Naive B cell (primary cell): ENCODE measurements at regions not wholly inside any gene's neighbourhood (a gene's known extent, or its start where the extent isn't known, plus 50 kb on each side); places are given as distances from the start of the nearest gene placed in this dataset.
"Not testable (repeated sequence)": the region's sequence is repeated elsewhere in the genome, so short reads cannot be mapped to it uniquely, and the experiment has no call there.

Experiments
- ATAC-seq, 2 donors: fragments of 150-1000 bp; cut with Tn5 transposase; 2 replicates each; pipeline ENCODE4 v1.10.0; 2021; ENCODE audit warnings: low read depth in 2 of 2, mild to moderate bottlenecking in 2 of 2, moderate library complexity in 2 of 2
- DNase-seq: peaks from one replicate; pipeline ENCODE4 v3.0.0; 2022
- H3K27ac Mint-ChIP-seq, 6 donors: one replicate each; pipeline ENCODE4 v1.8.0; 2020 to 2022; ENCODE audit warnings: mild to moderate bottlenecking in 6 of 6, mixed read lengths in 6 of 6, moderate library complexity in 5 of 6, inconsistent platforms in 2 of 6
- H3K27me3 Mint-ChIP-seq, 3 donors: one replicate each; pipeline ENCODE4 v1.8.0; 2021 to 2022; ENCODE audit warnings: mixed read lengths in 3 of 3, mild to moderate bottlenecking in 1 of 3
- H3K36me3 Mint-ChIP-seq, 2 donors: one replicate each; pipeline ENCODE4 v1.8.0; 2020 to 2022; ENCODE audit warnings: mixed read lengths in 2 of 2, inconsistent platforms in 1 of 2, mild to moderate bottlenecking in 1 of 2
- H3K4me1 Mint-ChIP-seq, 3 donors: one replicate each; pipeline ENCODE4 v1.8.0; 2020 to 2022; ENCODE audit warnings: mixed read lengths in 3 of 3, inconsistent platforms in 1 of 3, mild to moderate bottlenecking in 1 of 3, moderate library complexity in 1 of 3
- H3K4me3 Mint-ChIP-seq, 8 donors: one replicate each; pipeline ENCODE4 v1.8.0; 2020 to 2022; ENCODE audit warnings: mild to moderate bottlenecking in 8 of 8, mixed read lengths in 8 of 8, moderate library complexity in 8 of 8, inconsistent platforms in 2 of 8
- H3K9me3 Mint-ChIP-seq, 7 donors: one replicate each; pipeline ENCODE4 v1.8.0; 2020 to 2022; ENCODE audit warnings: mixed read lengths in 7 of 7, mild to moderate bottlenecking in 5 of 7, inconsistent platforms in 2 of 7, moderate library complexity in 1 of 7

GRCh38 chr10:46216003-46216634 lies 70.7 kb upstream of the ANTXRL start:
- Mint-ChIP-seq H3K4me1 (peaks cover 3 to 15% (median 5%) of the 10 kb centered on the region in 3 donors), H3K27ac (peak overlapping the region in 1 of 6 donors; percentile 75), H3K9me3 (no peaks in the 10 kb centered on the region), H3K4me3 (no peak overlapping the region), H3K36me3 (peaks cover 0 to 10% of the 10 kb centered on the region in 2 donors), H3K27me3 (peaks cover 0 to 9% (median 0%) of the 10 kb centered on the region in 3 donors)
- ATAC-seq (no peak), DNase-seq (no peak)

GRCh38 chr10:46216836-46217751 lies 69.7 kb upstream of the ANTXRL start:
- Mint-ChIP-seq H3K27me3 (peaks cover 0 to 9% (median 0%) of the 10 kb centered on the region in 3 donors), H3K4me1 (peaks cover 3 to 15% (median 5%) of the 10 kb centered on the region in 3 donors), H3K9me3 (no peaks in the 10 kb centered on the region), H3K4me3 (no peak overlapping the region), H3K36me3 (peaks cover 0 to 10% of the 10 kb centered on the region in 2 donors), H3K27ac (peak overlapping the region in 1 of 6 donors; percentile 22)
- no peak for DNase-seq
- ATAC-seq = no peak

- Mint-ChIP-seq H3K36me3 (peaks cover 4 to 10% of the 10 kb centered on the region in 2 donors), H3K4me1 (peaks cover 3 to 15% (median 5%) of the 10 kb centered on the region in 3 donors), H3K27ac (peak overlapping the region in 4 of 6 donors; percentile 2 to 94 (median 10)), H3K27me3 (peaks cover 0 to 9% (median 0%) of the 10 kb centered on the region in 3 donors), H3K9me3 (no peaks in the 10 kb centered on the region), H3K4me3 (no peak overlapping the region)
- DNase-seq (no peak), ATAC-seq (no peak)
Observed at GRCh38 chr10:46217752-46218453, 68.9 kb upstream of the ANTXRL start.

- Mint-ChIP-seq H3K4me1 (peaks cover 3 to 15% (median 5%) of the 10 kb centered on the region in 3 donors), H3K36me3 (peaks cover 4 to 10% of the 10 kb centered on the region in 2 donors), H3K27me3 (peaks cover 0 to 9% (median 0%) of the 10 kb centered on the region in 3 donors), H3K9me3 (no peaks in the 10 kb centered on the region), H3K27ac (peak overlapping the region in 4 of 6 donors; percentile 13 to 86 (median 44)), H3K4me3 (no peak overlapping the region)
- DNase-seq (no peak), ATAC-seq (no peak)
Observed at GRCh38 chr10:46218921-46219320, 67.9 kb upstream of the ANTXRL start.

GRCh38 chr10:46219431-46219990 lies 67.3 kb upstream of the ANTXRL start:
- H3K9me3 Mint-ChIP-seq, DNase-seq, ATAC-seq, H3K4me3 Mint-ChIP-seq, H3K27me3 Mint-ChIP-seq: not testable (repeated sequence)
- H3K27ac Mint-ChIP-seq = peak overlapping the region in 4 of 6 donors; percentile 33 to 86 (median 44)
- peaks cover 4 to 10% of the 10 kb centered on the region in 2 donors for H3K36me3 Mint-ChIP-seq
- peaks cover 3 to 15% (median 5%) of the 10 kb centered on the region in 3 donors for H3K4me1 Mint-ChIP-seq

GRCh38 chr10:46220187-46220586 lies 66.6 kb upstream of the ANTXRL start:
- Mint-ChIP-seq H3K4me1 (peaks cover 3 to 15% (median 5%) of the 10 kb centered on the region in 3 donors), H3K27ac (peak overlapping the region in 1 of 6 donors; percentile 53), H3K36me3 (peaks cover 4 to 10% of the 10 kb centered on the region in 2 donors), H3K4me3 (no peak overlapping the region), H3K9me3 (no peaks in the 10 kb centered on the region), H3K27me3 (peaks cover 0 to 9% (median 0%) of the 10 kb centered on the region in 3 donors)
- ATAC-seq (no peak), DNase-seq (no peak)

GRCh38 chr10:46220872-46221538 lies 65.8 kb upstream of the ANTXRL start:
- H3K27ac Mint-ChIP-seq = peak overlapping the region in 1 of 6 donors; percentile 81
- DNase-seq (no peak), ATAC-seq (no peak)
- H3K27me3 Mint-ChIP-seq = peaks cover 0 to 6% (median 0%) of the 10 kb centered on the region in 3 donors
- no peak overlapping the region for H3K4me3 Mint-ChIP-seq
- no peaks in the 10 kb centered on the region for H3K9me3 Mint-ChIP-seq
- peaks cover 4 to 6% of the 10 kb centered on the region in 2 donors for H3K36me3 Mint-ChIP-seq
- peaks cover 3 to 13% (median 5%) of the 10 kb centered on the region in 3 donors for H3K4me1 Mint-ChIP-seq

GRCh38 chr10:46222364-46222935 lies 64.3 kb upstream of the ANTXRL start:
- Mint-ChIP-seq H3K36me3 (peaks cover 0 to 4% of the 10 kb centered on the region in 2 donors), H3K27ac (peak overlapping the region in 1 of 6 donors; percentile 37), H3K4me3 (no peak overlapping the region), H3K27me3 (no peaks in the 10 kb centered on the region), H3K4me1 (peaks cover 3 to 5% (median 5%) of the 10 kb centered on the region in 3 donors), H3K9me3 (no peaks in the 10 kb centered on the region)
- ATAC-seq (no peak), DNase-seq (no peak)

- no peaks in the 10 kb centered on the region for H3K27me3 Mint-ChIP-seq
- H3K4me1 Mint-ChIP-seq = peaks cover 2 to 3% (median 2%) of the 10 kb centered on the region in 3 donors
- no peak overlapping the region for H3K4me3 Mint-ChIP-seq
- no peak for ATAC-seq
- H3K27ac Mint-ChIP-seq = peak overlapping the region in 1 of 6 donors; percentile 37
- no peaks in the 10 kb centered on the region for H3K9me3 Mint-ChIP-seq
- H3K36me3 Mint-ChIP-seq = peaks cover 0 to 4% of the 10 kb centered on the region in 2 donors
- no peak for DNase-seq
Observed at GRCh38 chr10:46223064-46223480, 63.7 kb upstream of the ANTXRL start.

- no peak for DNase-seq
- ATAC-seq = no peak
- Mint-ChIP-seq H3K27ac (no peak overlapping the region), H3K4me3 (no peak overlapping the region), H3K4me1 (peaks cover 0 to 8% (median 7%) of the 10 kb centered on the region in 3 donors), H3K27me3 (no peaks in the 10 kb centered on the region), H3K36me3 (peaks cover 0 to 4% of the 10 kb centered on the region in 2 donors), H3K9me3 (no peaks in the 10 kb centered on the region)
Observed at GRCh38 chr10:46223626-46224413, 63.0 kb upstream of the ANTXRL start.

- peaks cover 0 to 8% of the 10 kb centered on the region in 2 donors for H3K36me3 Mint-ChIP-seq
- H3K27ac Mint-ChIP-seq = peak overlapping the region in 1 of 6 donors; percentile 21
- H3K9me3 Mint-ChIP-seq = peaks cover under 1 to 5% (median 2%) of the 10 kb centered on the region in 7 donors
- DNase-seq (no peak), ATAC-seq (no peak)
- H3K4me3 Mint-ChIP-seq = no peak overlapping the region
- H3K4me1 Mint-ChIP-seq = peaks cover 0 to 13% (median 11%) of the 10 kb centered on the region in 3 donors
- H3K27me3 Mint-ChIP-seq = no peaks in the 10 kb centered on the region
Observed at GRCh38 chr10:46224414-46224682, 62.4 kb upstream of the ANTXRL start.

- H3K36me3 Mint-ChIP-seq = peaks cover 0 to 12% of the 10 kb centered on the region in 2 donors
- no peaks in the 10 kb centered on the region for H3K27me3 Mint-ChIP-seq
- H3K4me3 Mint-ChIP-seq = no peak overlapping the region
- peaks cover 5 to 13% (median 11%) of the 10 kb centered on the region in 7 donors for H3K9me3 Mint-ChIP-seq
- no peak for DNase-seq
- no peak for ATAC-seq
- peak overlapping the region in 1 of 6 donors; percentile 23 for H3K27ac Mint-ChIP-seq
- H3K4me1 Mint-ChIP-seq = peaks cover 0 to 15% (median 11%) of the 10 kb centered on the region in 3 donors
Observed at GRCh38 chr10:46225597-46225996, 61.2 kb upstream of the ANTXRL start.
